HepG2 (cell line): ENCODE measurements at regions not wholly inside any gene's neighbourhood (a gene's known extent, or its start where the extent isn't known, plus 50 kb on each side); places are given as distances from the start of the nearest gene placed in this dataset.

Experiments
- ATAC-seq: fragments of 200-7000 bp; cut with Tn5 transposase; 3 replicates; pipeline ENCODE4 v1.9.1; 2020; ENCODE audit warnings: mild to moderate bottlenecking, moderate library complexity
- BruUV-seq: library from RNA; stranded (reverse); fragments of 400-500 nt; replicated peaks from 2 replicates; lab custom pipeline; 2021; lab: Mats Ljungman, UMichigan
- CTCF ChIA-PET: fragments of 300-600 bp; formaldehyde crosslinking; extraction: SDS; loops from one replicate; lab custom pipeline; 2021; ENCODE audit warnings: low total read pairs, inconsistent platforms, low intra/inter-chr PET ratio; lab: Yijun Ruan, JAX
- POLR2A ChIA-PET: fragments of 350-600 bp; sonication (Branson Sonifier 250); formaldehyde crosslinking; loops from one replicate; lab custom pipeline; 2020; ENCODE audit warnings: antibody characterized with exemption, inconsistent platforms; lab: Yijun Ruan, JAX
- DNase-seq: peaks from one replicate; pipeline ENCODE4 v3.0.0-alpha.2; 2015; ENCODE audit warnings: low spot score
- FAIRE-seq: peaks from 3 replicates; lab custom pipeline; 2011; peaks lifted over from hg19 to GRCh38; lab: Jason Lieb, UNC
- H2AFZ ChIP-seq: one replicate; pipeline ENCODE4 v1.6.1; 2011; ENCODE audit warnings: low read length, inconsistent platforms
- H3K27ac ChIP-seq: fragments of 300-600 bp; 3 replicates; pipeline ENCODE4 v1.8.0; 2011; ENCODE audit warnings: mixed run types, mild to moderate bottlenecking, mixed read lengths, low read length, inconsistent platforms; ENCODE audit not compliant: insufficient read depth; ENCODE audit errors: extremely low read length
- H3K27me3 ChIP-seq, 2 experiments: fragments of 200-600 bp in 1 of 2; 2 replicates in 1 of 2; 3 replicates in 1 of 2; pipeline versions ENCODE4 v1.6.0 to v1.8.0; 2011; ENCODE audit warnings: low read length in 2 of 2, mild to moderate bottlenecking in 2 of 2, moderate library complexity in 2 of 2, inconsistent platforms in 1 of 2; ENCODE audit not compliant: insufficient read depth in 2 of 2, control insufficient read depth in 1 of 2
- H3K36me3 ChIP-seq, 2 experiments: fragments of 200-600 bp in 1 of 2; replicated peaks in 1 of 2; 2 replicates in 1 of 2; 3 replicates in 1 of 2; pipeline versions ENCODE4 v1.5.1 to v1.8.0; 2011; ENCODE audit warnings: low read length in 2 of 2, inconsistent platforms in 1 of 2; ENCODE audit not compliant: insufficient read depth in 2 of 2, control insufficient read depth in 1 of 2
- H3K4me1 ChIP-seq: 2 replicates; pipeline ENCODE4 v1.5.1; 2012; ENCODE audit warnings: low read length, inconsistent platforms; ENCODE audit not compliant: insufficient read depth
- H3K4me2 ChIP-seq: 2 replicates; pipeline ENCODE4 v1.6.0; 2011; ENCODE audit warnings: low read depth, low read length, inconsistent platforms
- H3K4me3 ChIP-seq, 3 experiments: fragments of 200-600 bp in 1 of 3; sonication (generic), shearing (Covaris generic) in 1 of 3; replicated peaks in 1 of 3; 2 replicates each; pipeline ENCODE4 v1.5.1; 2011 to 2016; ENCODE audit warnings: low read length in 3 of 3, inconsistent platforms in 2 of 3, low read depth in 2 of 3, mild to moderate bottlenecking in 2 of 3, control low read depth in 1 of 3, mixed read lengths in 1 of 3; ENCODE audit not compliant: insufficient read depth in 1 of 3
- H3K79me2 ChIP-seq: one replicate; pipeline ENCODE4 v1.6.1; 2011; ENCODE audit warnings: low read length, inconsistent platforms; ENCODE audit not compliant: insufficient read depth
- H3K9ac ChIP-seq: 2 replicates; pipeline ENCODE4 v1.6.0; 2011; ENCODE audit warnings: mild to moderate bottlenecking, low read depth, low read length, inconsistent platforms; ENCODE audit not compliant: insufficient read depth
- H3K9me3 ChIP-seq: 2 replicates; pipeline ENCODE4 v1.5.1; 2012; ENCODE audit warnings: mild to moderate bottlenecking, low read length
- H4K20me1 ChIP-seq: 2 replicates; pipeline ENCODE4 v1.6.0; 2011; ENCODE audit warnings: inconsistent platforms, mild to moderate bottlenecking, low read length, moderate library complexity; ENCODE audit not compliant: insufficient read depth
- BRF2 ChIP-seq: sonication (generic); formaldehyde crosslinking; IDR thresholded peaks from 2 replicates; pipeline ENCODE4 v1.8.1; 2022; ENCODE audit warnings: mild to moderate bottlenecking, missing genetic modification reagents
- ETV6 ChIP-seq: sonication (generic); formaldehyde crosslinking; conservative IDR thresholded peaks from 2 replicates; pipeline ENCODE4 v1.4.0; 2020; ENCODE audit warnings: missing genetic modification reagents
- FOXO1 ChIP-seq: sonication (generic); formaldehyde crosslinking; IDR thresholded peaks from 2 replicates; pipeline ENCODE4 v1.4.0; 2020; ENCODE audit warnings: missing genetic modification reagents
- HOXA3 ChIP-seq: sonication (generic); formaldehyde crosslinking; IDR thresholded peaks from 2 replicates; pipeline ENCODE4 v1.5.0; 2020; ENCODE audit warnings: missing genetic modification reagents
- NR2F6 ChIP-seq, 2 experiments: IDR thresholded peaks; 2 replicates each; pipeline ENCODE4 v1.6.1; 2016; ENCODE audit warnings: antibody characterized with exemption in 1 of 2, mild to moderate bottlenecking in 1 of 2
- SP1 ChIP-seq, 2 experiments: fragments of 450-650 bp in 1 of 2; sonication (generic) in 1 of 2; formaldehyde crosslinking in 1 of 2; IDR thresholded peaks; 2 replicates each; pipeline versions ENCODE4 v1.4.0 to v1.6.1; 2016 to 2020; ENCODE audit warnings: missing genetic modification reagents in 1 of 2
- U2AF2 ChIP-seq: fragments of 200-400 bp; formaldehyde crosslinking; IDR thresholded peaks from 2 replicates; pipeline ENCODE4 v1.6.1; 2017; ENCODE audit warnings: low read depth, mild to moderate bottlenecking, low read length
- ZFP37 ChIP-seq: sonication (generic); formaldehyde crosslinking; IDR thresholded peaks from 2 replicates; pipeline ENCODE4 v1.4.0; 2020; ENCODE audit warnings: missing genetic modification reagents, borderline replicate concordance
- ZNF501 ChIP-seq: sonication (generic); formaldehyde crosslinking; IDR thresholded peaks from 2 replicates; pipeline ENCODE4 v1.5.1; 2020; ENCODE audit warnings: mild to moderate bottlenecking, moderate library complexity, missing genetic modification reagents
- ZNF775 ChIP-seq: sonication (generic); formaldehyde crosslinking; IDR thresholded peaks from 2 replicates; pipeline ENCODE4 v1.4.0; 2020; ENCODE audit warnings: missing genetic modification reagents, mild to moderate bottlenecking, moderate library complexity, borderline replicate concordance
- ZNF792 ChIP-seq: IDR thresholded peaks from 2 replicates; pipeline ENCODE4 v1.6.1; 2016
- ZSCAN31 ChIP-seq: sonication (generic); formaldehyde crosslinking; IDR thresholded peaks from 2 replicates; pipeline ENCODE4 v1.5.0; 2020; ENCODE audit warnings: low read depth, mild to moderate bottlenecking, missing genetic modification reagents
- WGBS: methylation state at CpG from one replicate; pipeline ENCODE4 v1.1.6; 2017; ENCODE audit warnings: low lambda C conversion rate; 5-methylcytosine and 5-hydroxymethylcytosine counted together
- in situ Hi-C: cut with HindIII; loops from 2 replicates; pipeline ENCODE4 v1.10.0; 2017; ENCODE audit warnings: low pct_unique_long_range_greater_than_20kb; ENCODE audit not compliant: extremely low pct_ligation_motif_present
- intact Hi-C: fragments of 100-400 bp; cut with micrococcal nuclease; formaldehyde crosslinking; loops from one replicate; pipeline ENCODE4 v1.10.0; 2022; ENCODE audit not compliant: unreplicated experiment

GRCh38 chr3:110679285-110679684 lies 392.3 kb upstream of the NECTIN3 start:
- DNase-seq (no peak), FAIRE-seq (no peak), ATAC-seq (no peak)
- no peaks in the 10 kb centered on the region for H3K9me3 ChIP-seq
- no peaks in the 10 kb centered on the region for H3K79me2 ChIP-seq
- no peak overlapping the region for H3K9ac ChIP-seq
- BruUV-seq = no TSS peak
- no peak for TF ChIP-seq ZNF501 (CRISPR knock-in tag)
- TF ChIP-seq ZFP37 (CRISPR knock-in tag) = no peak
- no peak for TF ChIP-seq ZNF792
- TF ChIP-seq ZSCAN31 (CRISPR knock-in tag) = no peak
- TF ChIP-seq FOXO1 = no peak
- TF ChIP-seq ZNF775 (CRISPR knock-in tag) = no peak
- TF ChIP-seq SP1 (IDR thresholded peaks at IDR 0.05) = no peak
- TF ChIP-seq SP1 (CRISPR knock-in tag; IDR thresholded peaks at IDR 0.05) = no peak
- no peak for TF ChIP-seq ETV6 (CRISPR knock-in tag)
- TF ChIP-seq NR2F6 (IDR thresholded peaks at IDR 0.05) = no peak
- TF ChIP-seq NR2F6 (CRISPR knock-in tag; IDR thresholded peaks at IDR 0.05) = no peak
- TF ChIP-seq U2AF2 = no peak
- TF ChIP-seq BRF2 (CRISPR knock-in tag) = no peak
- no peak for TF ChIP-seq HOXA3 (CRISPR knock-in tag)
- intact Hi-C loops = no loop called here
- H4K20me1 ChIP-seq = no peaks in the 10 kb centered on the region
- 2% methylated on average over 2 of the region's 2 CpGs for WGBS
- no peaks in the 10 kb centered on the region for H3K36me3 ChIP-seq
- POLR2A ChIA-PET = no interaction called here
- in situ Hi-C loops = no loop called here
- H3K27ac ChIP-seq = no peak overlapping the region
- no peak overlapping the region for H2AFZ ChIP-seq
- no peak overlapping the region for H3K4me2 ChIP-seq
- H3K4me3 ChIP-seq = no peak overlapping the region
- H3K27me3 ChIP-seq = no peaks in the 10 kb centered on the region
- CTCF ChIA-PET = no interaction called here
- no peaks in the 10 kb centered on the region for H3K4me1 ChIP-seq
